GM12864 (cell line): ENCODE measurements at regions not wholly inside any gene's neighbourhood (a gene's known extent, or its start where the extent isn't known, plus 50 kb on each side); places are given as distances from the start of the nearest gene placed in this dataset.

ENCODE experiments used
- DNase-seq: peaks from one replicate; pipeline ENCODE4 v3.0.0-alpha.2; 2011; ENCODE audit warnings: low read depth
- H3K4me3 ChIP-seq: 2 replicates; pipeline ENCODE4 v1.5.1; 2011; ENCODE audit warnings: mild to moderate bottlenecking, low read depth, low read length, control low read depth
- TF ChIP-seq, protein P1 (sequence below): IDR thresholded peaks from 2 replicates; pipeline ENCODE4 v1.5.1; 2011; ENCODE audit warnings: low read depth, mild to moderate bottlenecking, moderate library complexity, low read length, control low read depth, inconsistent platforms; ENCODE audit errors: missing control alignments

DNA sequence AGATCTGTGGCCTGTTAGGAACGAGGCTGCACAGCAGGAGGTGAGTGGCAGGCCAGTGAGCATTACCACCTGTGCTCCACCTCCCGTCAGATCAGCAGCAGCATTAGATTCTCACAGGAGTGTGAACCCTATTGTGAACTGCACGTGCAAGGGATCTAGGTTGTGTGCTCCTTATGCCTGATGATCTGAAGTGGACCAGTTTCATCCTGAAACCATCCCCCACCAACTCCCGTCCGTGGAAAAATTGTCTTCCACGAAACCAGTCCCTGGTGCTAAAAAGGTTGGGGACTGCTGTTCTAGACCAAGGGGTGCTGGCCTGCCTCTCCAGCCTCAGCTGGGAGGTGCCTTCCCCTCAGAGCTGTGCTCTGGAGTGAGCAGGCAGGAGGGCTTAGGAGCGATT lies 61.4 kb downstream of the RPLP1 start:
- H3K4me3 ChIP-seq = no peak overlapping the region
- no peak for DNase-seq
- TF ChIP-seq, protein P1, sequence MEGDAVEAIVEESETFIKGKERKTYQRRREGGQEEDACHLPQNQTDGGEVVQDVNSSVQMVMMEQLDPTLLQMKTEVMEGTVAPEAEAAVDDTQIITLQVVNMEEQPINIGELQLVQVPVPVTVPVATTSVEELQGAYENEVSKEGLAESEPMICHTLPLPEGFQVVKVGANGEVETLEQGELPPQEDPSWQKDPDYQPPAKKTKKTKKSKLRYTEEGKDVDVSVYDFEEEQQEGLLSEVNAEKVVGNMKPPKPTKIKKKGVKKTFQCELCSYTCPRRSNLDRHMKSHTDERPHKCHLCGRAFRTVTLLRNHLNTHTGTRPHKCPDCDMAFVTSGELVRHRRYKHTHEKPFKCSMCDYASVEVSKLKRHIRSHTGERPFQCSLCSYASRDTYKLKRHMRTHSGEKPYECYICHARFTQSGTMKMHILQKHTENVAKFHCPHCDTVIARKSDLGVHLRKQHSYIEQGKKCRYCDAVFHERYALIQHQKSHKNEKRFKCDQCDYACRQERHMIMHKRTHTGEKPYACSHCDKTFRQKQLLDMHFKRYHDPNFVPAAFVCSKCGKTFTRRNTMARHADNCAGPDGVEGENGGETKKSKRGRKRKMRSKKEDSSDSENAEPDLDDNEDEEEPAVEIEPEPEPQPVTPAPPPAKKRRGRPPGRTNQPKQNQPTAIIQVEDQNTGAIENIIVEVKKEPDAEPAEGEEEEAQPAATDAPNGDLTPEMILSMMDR = no peak

DNA sequence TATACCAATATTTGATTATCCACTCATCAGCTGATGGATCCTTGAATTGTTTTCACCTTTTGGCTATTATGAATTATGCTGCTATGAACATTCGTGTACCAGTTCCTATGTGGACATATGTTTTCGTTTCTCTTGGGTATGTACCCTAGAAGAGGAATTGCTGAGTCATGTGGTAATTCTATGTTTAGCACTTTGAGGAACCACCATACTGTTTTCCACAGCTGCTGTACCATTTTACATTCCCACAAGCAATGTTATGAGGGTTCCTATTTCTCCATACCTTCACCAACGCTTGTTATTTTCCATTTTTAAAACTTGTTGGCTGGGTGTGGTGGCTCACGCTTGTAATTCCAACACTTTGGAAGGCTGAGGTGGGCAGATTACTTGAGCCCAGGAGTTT lies 62.9 kb downstream of the RPLP1 start:
- DNase-seq = no peak
- TF ChIP-seq, protein P1 = no peak
- H3K4me3 ChIP-seq = no peak overlapping the region

GRCh38 chr15:69515926-69516325 lies 63.3 kb downstream of the RPLP1 start:
- TF ChIP-seq, protein P1 = no peak
- no peak overlapping the region for H3K4me3 ChIP-seq

GRCh38 chr15:69517052-69517451 lies 64.4 kb downstream of the RPLP1 start:
- TF ChIP-seq, protein P1 = no peak
- DNase-seq = no peak
- no peak overlapping the region for H3K4me3 ChIP-seq

More at GRCh38 chr15:69515926-69516325, 63.3 kb downstream of the RPLP1 start:
- DNase-seq = no peak

DNA sequence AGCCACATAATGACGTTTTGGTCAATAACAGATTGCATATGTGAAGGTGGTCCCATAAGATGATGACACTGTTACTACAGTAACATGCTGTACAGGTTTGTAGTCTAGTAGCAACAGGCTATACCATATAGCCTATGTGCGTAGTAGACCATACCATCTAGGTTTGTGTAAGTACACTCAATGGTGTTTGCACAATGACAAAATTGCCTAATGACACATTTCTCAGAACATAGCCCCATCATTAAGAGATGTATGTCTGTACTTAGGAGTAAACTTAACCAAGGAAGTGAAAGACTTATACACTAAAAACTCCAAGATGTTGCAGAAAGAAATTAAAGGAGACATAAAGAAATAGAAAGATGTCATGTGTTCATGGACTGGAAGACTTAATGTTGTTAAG lies 66.2 kb downstream of the RPLP1 start:
- TF ChIP-seq, protein P1 = no peak
- no peak for DNase-seq
- no peak overlapping the region for H3K4me3 ChIP-seq

DNA sequence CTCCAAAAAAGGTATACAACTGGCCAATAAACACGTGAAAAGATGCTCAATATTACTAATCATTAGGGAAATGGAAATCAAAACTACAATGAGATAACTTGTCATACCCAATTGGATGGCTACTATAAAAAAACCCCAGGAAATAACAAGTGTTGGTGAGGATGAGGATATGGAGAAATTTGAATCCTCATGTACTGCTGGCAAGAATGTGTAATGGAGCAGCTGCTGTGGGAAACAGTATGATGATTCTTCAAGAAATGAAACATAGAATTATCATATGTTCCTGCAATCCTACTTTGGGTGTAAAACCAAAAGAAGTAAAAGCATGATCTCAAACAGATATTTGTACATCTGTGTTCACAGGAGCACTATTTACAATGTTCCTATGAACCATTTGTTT lies 67.4 kb downstream of the RPLP1 start:
- H3K4me3 ChIP-seq = no peak overlapping the region
- TF ChIP-seq, protein P1 = no peak
- DNase-seq = no peak

GRCh38 chr15:69522361-69522760 lies 69.7 kb downstream of the RPLP1 start:
- DNase-seq = no peak
- TF ChIP-seq, protein P1 = no peak
- no peak overlapping the region for H3K4me3 ChIP-seq
